ENCODE measurements at regions not wholly inside any gene's neighbourhood (a gene's known extent, or its start where the extent isn't known, plus 50 kb on each side); places are given as distances from the start of the nearest gene placed in this dataset.

GRCh38 chr18:25423267-25423666, 71.3 kb upstream of the ZNF521 start:
- DNase-seq = no peak

DNA sequence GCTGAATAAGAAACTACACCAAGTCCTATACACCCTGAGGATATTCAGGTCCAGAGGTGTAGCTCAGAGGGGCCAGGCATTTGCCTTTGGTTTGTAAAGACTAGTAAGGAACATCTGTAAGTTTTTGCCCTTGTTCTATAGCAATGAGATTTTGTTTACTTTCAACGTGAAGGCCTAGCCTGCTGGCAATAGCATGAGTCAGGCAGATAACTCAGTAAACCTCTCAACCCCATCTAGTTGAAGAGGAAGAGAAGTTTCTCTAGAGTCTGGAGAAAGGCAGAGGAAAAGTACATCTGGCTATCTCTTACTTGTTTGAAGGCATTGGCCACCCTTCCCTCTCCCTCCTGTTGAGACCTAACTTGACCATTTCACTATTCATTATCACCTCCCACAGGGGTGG, 70.3 kb upstream of the ZNF521 start:
- no peak for DNase-seq

- DNase-seq = no peak
These were observed 68.3 kb upstream of the ZNF521 start for GRCh38 chr18:25420077-25420825.

DNA sequence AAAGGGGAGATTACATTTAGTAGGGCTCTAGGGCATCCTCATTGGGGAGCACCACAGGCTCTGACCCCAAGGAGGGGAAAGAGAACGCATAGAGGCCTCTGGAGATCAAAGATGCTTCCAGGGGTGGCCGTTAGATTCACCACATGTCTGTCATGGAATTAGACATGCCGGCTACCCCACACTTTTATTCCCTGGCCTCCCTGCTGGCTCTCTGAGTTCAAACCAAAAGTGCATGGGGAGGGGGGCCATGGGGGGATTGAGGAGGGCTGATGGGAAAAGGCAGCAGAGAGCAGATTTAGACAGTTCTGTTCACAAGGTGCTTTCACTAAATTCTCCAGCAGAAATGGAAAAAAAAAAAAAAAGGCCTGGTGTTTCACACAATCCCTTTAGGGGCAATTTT, 64.4 kb upstream of the ZNF521 start:
- no peak for DNase-seq

- DNase-seq = no peak
These were observed 58.0 kb upstream of the ZNF521 start for GRCh38 chr18:25409971-25410370.

- no peak for DNase-seq
These were observed 56.3 kb upstream of the ZNF521 start for GRCh38 chr18:25408293-25408692.
